Activated T-cell treated with anti-CD3 and anti-CD28 coated beads, Interleukin-2, amount 50 U/mL, for 72 hours (primary cell): ENCODE measurements at regions not wholly inside any gene's neighbourhood (a gene's known extent, or its start where the extent isn't known, plus 50 kb on each side); places are given as distances from the start of the nearest gene placed in this dataset.

Experiments
- ATAC-seq, 2 donors: fragments of 150-1000 bp; cut with Tn5 transposase; replicated peaks in 1 of 2; 2 replicates each; pipeline ENCODE4 v1.10.0; 2021; ENCODE audit warnings: moderate library complexity in 2 of 2, mild to moderate bottlenecking in 1 of 2
- DNase-seq, 2 donors: peaks; one replicate each; pipeline ENCODE4 v3.0.0; 2021 to 2022; ENCODE audit warnings: mixed read lengths in 1 of 2
- H3K27ac Mint-ChIP-seq: one replicate; pipeline ENCODE4 v1.8.0; 2022; ENCODE audit warnings: mild to moderate bottlenecking, moderate library complexity, mixed read lengths
- H3K27me3 Mint-ChIP-seq: one replicate; pipeline ENCODE4 v1.8.0; 2022; ENCODE audit warnings: low read depth, mixed read lengths
- H3K36me3 Mint-ChIP-seq, 2 donors: one replicate each; pipeline ENCODE4 v1.8.0; 2022; ENCODE audit warnings: mixed read lengths in 2 of 2, mild to moderate bottlenecking in 1 of 2; ENCODE audit not compliant: insufficient read depth in 2 of 2
- H3K4me1 Mint-ChIP-seq: one replicate; pipeline ENCODE4 v1.8.0; 2022; ENCODE audit warnings: low read depth, mixed read lengths
- H3K4me3 Mint-ChIP-seq, 2 donors: one replicate each; pipeline ENCODE4 v1.8.0; 2022; ENCODE audit warnings: mild to moderate bottlenecking in 2 of 2, mixed read lengths in 2 of 2, moderate library complexity in 2 of 2
- H3K9me3 Mint-ChIP-seq, 2 donors: one replicate each; pipeline ENCODE4 v1.8.0; 2022; ENCODE audit warnings: mixed read lengths in 2 of 2

GRCh38 chr17:77790143-77790829, 168.2 kb upstream of the TNRC6C start:
- no peak for ATAC-seq
- DNase-seq, result no peak
- Mint-ChIP-seq H3K9me3 (no peaks in the 10 kb centered on the region), H3K27me3 (no peaks in the 10 kb centered on the region), H3K27ac (no peak overlapping the region), H3K4me3 (no peak overlapping the region), H3K36me3 (no peaks in the 10 kb centered on the region), H3K4me1 (peaks cover 6% of the 10 kb centered on the region)

- Mint-ChIP-seq H3K27me3 (no peaks in the 10 kb centered on the region), H3K9me3 (no peaks in the 10 kb centered on the region), H3K4me1 (peaks cover 6% of the 10 kb centered on the region), H3K36me3 (no peaks in the 10 kb centered on the region), H3K4me3 (no peak overlapping the region), H3K27ac (no peak overlapping the region)
- no peak for DNase-seq
- no peak for ATAC-seq
Observed at GRCh38 chr17:77792626-77793025, 165.9 kb upstream of the TNRC6C start.

GRCh38 chr17:77793146-77793970, 165.1 kb upstream of the TNRC6C start:
- DNase-seq, result no peak
- no peaks in the 10 kb centered on the region for H3K27me3 Mint-ChIP-seq
- no peaks in the 10 kb centered on the region for H3K9me3 Mint-ChIP-seq
- no peak overlapping the region for H3K4me3 Mint-ChIP-seq
- no peak overlapping the region for H3K27ac Mint-ChIP-seq
- ATAC-seq, result no peak
- H3K4me1 Mint-ChIP-seq, result peaks cover 6% of the 10 kb centered on the region
- no peaks in the 10 kb centered on the region for H3K36me3 Mint-ChIP-seq

- no peak overlapping the region for H3K27ac Mint-ChIP-seq
- H3K9me3 Mint-ChIP-seq, result no peaks in the 10 kb centered on the region
- H3K4me1 Mint-ChIP-seq, result peaks cover 8% of the 10 kb centered on the region
- no peaks in the 10 kb centered on the region for H3K27me3 Mint-ChIP-seq
- no peak for DNase-seq
- no peak for ATAC-seq
- no peak overlapping the region for H3K4me3 Mint-ChIP-seq
- H3K36me3 Mint-ChIP-seq, result no peaks in the 10 kb centered on the region
Observed at GRCh38 chr17:77793971-77794235, 164.6 kb upstream of the TNRC6C start.

GRCh38 chr17:77794846-77795245, 163.7 kb upstream of the TNRC6C start:
- Mint-ChIP-seq H3K9me3 (no peaks in the 10 kb centered on the region), H3K36me3 (no peaks in the 10 kb centered on the region), H3K27ac (no peak overlapping the region), H3K27me3 (no peaks in the 10 kb centered on the region), H3K4me3 (no peak overlapping the region), H3K4me1 (peaks cover 10% of the 10 kb centered on the region)
- ATAC-seq (no peak), DNase-seq (no peak)

- Mint-ChIP-seq H3K4me3 (no peak overlapping the region), H3K36me3 (no peaks in the 10 kb centered on the region), H3K27ac (no peak overlapping the region), H3K27me3 (peaks cover under 1% of the 10 kb centered on the region), H3K4me1 (peaks cover 10% of the 10 kb centered on the region), H3K9me3 (no peaks in the 10 kb centered on the region)
- no peak for ATAC-seq
- DNase-seq, result no peak
Observed at GRCh38 chr17:77795685-77796084, 162.8 kb upstream of the TNRC6C start.

GRCh38 chr17:77796176-77796860, 162.2 kb upstream of the TNRC6C start:
- Mint-ChIP-seq H3K36me3 (no peaks in the 10 kb centered on the region), H3K9me3 (no peaks in the 10 kb centered on the region), H3K27me3 (peaks cover 7% of the 10 kb centered on the region), H3K4me1 (peaks cover 10% of the 10 kb centered on the region), H3K27ac (no peak overlapping the region), H3K4me3 (no peak overlapping the region)
- no peak for ATAC-seq
- no peak for DNase-seq

GRCh38 chr17:77798031-77798430, 160.5 kb upstream of the TNRC6C start:
- DNase-seq, result no peak
- H3K4me1 Mint-ChIP-seq, result peaks cover 17% of the 10 kb centered on the region
- no peaks in the 10 kb centered on the region for H3K9me3 Mint-ChIP-seq
- H3K36me3 Mint-ChIP-seq, result no peaks in the 10 kb centered on the region
- no peak overlapping the region for H3K27ac Mint-ChIP-seq
- peaks cover 17% of the 10 kb centered on the region for H3K27me3 Mint-ChIP-seq
- no peak overlapping the region for H3K4me3 Mint-ChIP-seq
- no peak for ATAC-seq

GRCh38 chr17:77798481-77798880, 160.0 kb upstream of the TNRC6C start:
- Mint-ChIP-seq H3K36me3 (no peaks in the 10 kb centered on the region), H3K4me3 (no peak overlapping the region), H3K9me3 (no peaks in the 10 kb centered on the region), H3K4me1 (peaks cover 18% of the 10 kb centered on the region), H3K27me3 (peaks cover 17% of the 10 kb centered on the region), H3K27ac (no peak overlapping the region)
- no peak for DNase-seq
- ATAC-seq, result no peak

- Mint-ChIP-seq H3K27me3 (peaks cover 24% of the 10 kb centered on the region), H3K4me1 (peaks cover 19% of the 10 kb centered on the region), H3K9me3 (no peaks in the 10 kb centered on the region), H3K36me3 (no peaks in the 10 kb centered on the region), H3K4me3 (no peak overlapping the region), H3K27ac (no peak overlapping the region)
- DNase-seq (no peak), ATAC-seq (no peak)
Observed at GRCh38 chr17:77800816-77801215, 157.7 kb upstream of the TNRC6C start.

GRCh38 chr17:77801545-77802332, 156.8 kb upstream of the TNRC6C start:
- Mint-ChIP-seq H3K4me1 (peaks cover 19% of the 10 kb centered on the region), H3K27ac (no peak overlapping the region), H3K27me3 (peaks cover 24% of the 10 kb centered on the region), H3K9me3 (no peaks in the 10 kb centered on the region), H3K4me3 (no peak overlapping the region), H3K36me3 (no peaks in the 10 kb centered on the region)
- DNase-seq (no peak), ATAC-seq (no peak)

- Mint-ChIP-seq H3K36me3 (no peaks in the 10 kb centered on the region), H3K27ac (no peak overlapping the region), H3K27me3 (peaks cover 24% of the 10 kb centered on the region), H3K9me3 (no peaks in the 10 kb centered on the region), H3K4me3 (no peak overlapping the region), H3K4me1 (peaks cover 19% of the 10 kb centered on the region)
- no peak for ATAC-seq
- DNase-seq, result no peak
Observed at GRCh38 chr17:77802333-77802615, 156.2 kb upstream of the TNRC6C start.

GRCh38 chr17:77802811-77803220, 155.7 kb upstream of the TNRC6C start:
- Mint-ChIP-seq H3K4me1 (peaks cover 19% of the 10 kb centered on the region), H3K27me3 (peaks cover 24% of the 10 kb centered on the region), H3K27ac (no peak overlapping the region), H3K9me3 (no peaks in the 10 kb centered on the region), H3K36me3 (no peaks in the 10 kb centered on the region), H3K4me3 (no peak overlapping the region)
- DNase-seq, result no peak
- ATAC-seq, result no peak
